ENCODE measurements at regions not wholly inside any gene's neighbourhood (a gene's known extent, or its start where the extent isn't known, plus 50 kb on each side); places are given as distances from the start of the nearest gene placed in this dataset.

DNA sequence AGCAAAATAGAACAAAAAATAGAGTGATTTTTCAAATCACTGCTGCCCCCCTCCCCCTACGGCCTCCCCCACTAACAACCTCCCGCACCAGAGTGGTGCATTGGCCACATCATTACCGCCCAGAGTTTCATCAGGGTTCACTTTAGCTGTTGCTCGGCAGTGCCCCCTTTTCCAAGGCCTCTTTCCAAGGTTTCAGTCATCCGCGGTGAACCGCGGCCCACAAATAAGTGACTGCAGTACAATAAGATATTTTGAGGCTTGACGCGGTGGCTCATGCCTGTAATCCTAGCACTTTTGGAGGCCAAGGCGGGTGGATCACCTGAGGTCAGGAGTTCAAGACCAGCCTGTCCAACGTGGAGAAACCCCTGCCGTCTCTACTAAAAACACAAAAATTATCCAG lies 180.0 kb downstream of the MAF start:
- TF ChIP-seq, protein P1, sequence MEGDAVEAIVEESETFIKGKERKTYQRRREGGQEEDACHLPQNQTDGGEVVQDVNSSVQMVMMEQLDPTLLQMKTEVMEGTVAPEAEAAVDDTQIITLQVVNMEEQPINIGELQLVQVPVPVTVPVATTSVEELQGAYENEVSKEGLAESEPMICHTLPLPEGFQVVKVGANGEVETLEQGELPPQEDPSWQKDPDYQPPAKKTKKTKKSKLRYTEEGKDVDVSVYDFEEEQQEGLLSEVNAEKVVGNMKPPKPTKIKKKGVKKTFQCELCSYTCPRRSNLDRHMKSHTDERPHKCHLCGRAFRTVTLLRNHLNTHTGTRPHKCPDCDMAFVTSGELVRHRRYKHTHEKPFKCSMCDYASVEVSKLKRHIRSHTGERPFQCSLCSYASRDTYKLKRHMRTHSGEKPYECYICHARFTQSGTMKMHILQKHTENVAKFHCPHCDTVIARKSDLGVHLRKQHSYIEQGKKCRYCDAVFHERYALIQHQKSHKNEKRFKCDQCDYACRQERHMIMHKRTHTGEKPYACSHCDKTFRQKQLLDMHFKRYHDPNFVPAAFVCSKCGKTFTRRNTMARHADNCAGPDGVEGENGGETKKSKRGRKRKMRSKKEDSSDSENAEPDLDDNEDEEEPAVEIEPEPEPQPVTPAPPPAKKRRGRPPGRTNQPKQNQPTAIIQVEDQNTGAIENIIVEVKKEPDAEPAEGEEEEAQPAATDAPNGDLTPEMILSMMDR (optimal IDR thresholded peaks at IDR 0.05 in 1 of 3, IDR thresholded peaks at IDR 0.05 in 1 of 3, conservative IDR thresholded peaks at IDR 0.05 in 1 of 3; ENCODE audit: extremely low read depth in 1 of 3, insufficient read depth in 2 of 3, low read length in 3 of 3): no peak
- TF ChIP-seq EZH2 (IDR thresholded peaks at IDR 0.05; ENCODE audit: low read length): no peak

Measured in keratinocyte (primary cell).